SKM-1 (cell line): ENCODE measurements at regions not wholly inside any gene's neighbourhood (a gene's known extent, or its start where the extent isn't known, plus 50 kb on each side); places are given as distances from the start of the nearest gene placed in this dataset.

Source experiments
- DNase-seq: peaks from one replicate; lab custom pipeline; 2025; ENCODE audit not compliant: unreplicated experiment; lab: John Stamatoyannopoulos, UW

DNA sequence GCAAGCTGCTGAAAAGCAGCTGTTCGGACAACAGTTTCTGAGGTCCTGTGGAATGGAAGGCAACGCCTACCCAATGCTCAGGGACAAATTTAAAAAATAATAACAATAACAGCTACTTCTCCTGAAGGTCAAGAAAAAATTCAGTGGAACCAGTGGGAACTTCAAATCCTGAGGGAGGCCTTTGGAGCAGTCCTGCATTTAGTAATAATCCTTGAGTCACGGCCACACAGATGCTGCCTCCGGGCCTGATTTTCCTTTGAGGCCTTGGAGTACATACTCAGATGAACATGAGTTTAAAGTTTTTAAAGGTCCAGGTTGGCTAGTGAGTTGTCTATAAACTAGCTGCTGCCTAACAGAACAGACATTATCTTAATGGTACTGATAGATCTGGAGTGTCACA lies 268.0 kb downstream of the MSRB3 start:
- DNase-seq = no peak

DNA sequence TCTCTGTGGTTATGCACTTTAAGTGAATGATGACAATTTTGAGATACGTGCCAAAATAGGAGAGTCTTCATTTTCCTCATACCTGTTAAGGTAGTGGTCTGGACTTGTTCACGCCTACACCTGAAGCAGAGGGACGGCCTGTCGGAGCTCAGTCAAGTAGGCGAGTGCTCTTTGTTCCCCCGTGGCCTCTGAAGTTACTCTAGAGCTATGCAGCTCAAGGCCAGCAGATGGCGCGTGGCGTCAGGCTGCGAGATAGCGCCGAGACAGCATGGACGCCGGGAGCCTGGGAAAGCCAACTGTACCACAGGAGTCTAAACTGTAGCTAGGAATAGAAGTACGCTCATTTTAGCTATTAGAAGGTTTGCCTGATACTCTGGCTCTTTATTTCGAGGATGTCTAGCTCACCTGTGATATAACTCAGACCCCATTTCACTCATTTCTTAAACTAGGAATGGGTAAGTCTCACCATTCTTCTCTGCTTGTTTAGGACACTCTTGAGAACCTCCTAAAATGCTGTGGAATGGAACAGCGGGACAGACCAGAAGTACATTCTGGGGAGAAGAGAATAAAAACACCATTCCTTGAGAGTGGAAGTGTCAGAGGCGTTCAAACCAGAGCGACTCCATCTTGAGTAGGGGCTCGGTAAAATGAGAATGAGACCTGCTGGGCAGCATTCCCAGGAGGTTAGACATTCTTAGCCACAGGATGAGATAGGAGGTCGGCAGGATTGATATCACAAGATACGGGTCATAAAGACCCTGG lies 267.4 kb upstream of the HMGA2 start:
- peak; percentile 13 for DNase-seq

DNA sequence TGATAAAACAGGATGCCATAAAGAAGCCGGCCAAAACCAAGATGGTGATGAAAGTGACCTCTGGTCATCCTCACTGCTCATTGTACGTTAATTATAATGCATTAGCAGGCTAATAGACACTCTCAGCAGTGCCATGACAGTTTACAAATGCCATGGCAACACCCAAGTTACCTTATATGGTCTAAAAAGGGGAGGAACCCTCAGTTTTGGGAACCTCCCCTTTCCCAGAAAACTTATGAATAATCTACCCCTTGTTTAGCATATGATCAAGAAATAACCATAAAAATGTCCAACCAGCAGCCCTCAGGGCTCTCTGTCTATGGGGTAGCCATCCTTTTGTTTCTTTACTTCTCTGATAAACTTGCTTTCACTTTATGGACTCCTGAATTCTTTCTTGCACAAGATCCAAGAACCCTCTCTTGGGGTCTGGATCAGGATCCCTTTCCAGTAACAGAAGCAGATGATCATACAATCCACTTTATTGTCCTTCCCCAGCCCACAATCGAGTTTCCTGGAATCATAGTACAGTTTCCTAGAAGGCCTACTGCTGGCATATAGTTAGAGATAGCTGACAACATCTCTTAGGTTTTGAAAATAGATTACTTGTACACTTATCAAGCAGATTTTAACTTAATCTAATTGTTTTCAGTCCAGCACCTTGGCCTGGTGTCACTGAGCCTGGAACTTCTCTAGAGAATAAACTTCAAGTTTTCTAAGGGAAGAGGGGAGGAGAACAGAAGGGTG lies 266.7 kb upstream of the HMGA2 start:
- DNase-seq = no peak

DNA sequence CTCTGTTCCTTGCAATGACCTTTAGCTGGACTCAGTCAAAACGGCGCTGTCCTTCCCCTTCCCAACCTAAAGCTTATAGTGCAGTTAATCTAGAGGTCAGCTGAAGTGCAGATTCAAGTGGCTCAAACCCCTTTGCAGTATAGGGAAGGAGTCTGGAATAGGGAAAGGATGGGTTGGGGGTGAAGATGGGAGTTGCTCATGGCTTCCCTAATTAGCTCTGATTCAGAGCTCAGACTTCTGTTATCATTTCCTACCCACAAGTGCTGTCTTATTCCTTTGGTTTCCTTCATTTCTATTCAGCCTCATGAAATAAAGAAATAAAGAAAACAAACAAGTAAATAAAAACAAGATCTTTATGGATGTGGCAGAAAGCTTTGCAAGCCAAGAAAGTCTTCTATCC lies 264.0 kb upstream of the HMGA2 start:
- DNase-seq = no peak

DNA sequence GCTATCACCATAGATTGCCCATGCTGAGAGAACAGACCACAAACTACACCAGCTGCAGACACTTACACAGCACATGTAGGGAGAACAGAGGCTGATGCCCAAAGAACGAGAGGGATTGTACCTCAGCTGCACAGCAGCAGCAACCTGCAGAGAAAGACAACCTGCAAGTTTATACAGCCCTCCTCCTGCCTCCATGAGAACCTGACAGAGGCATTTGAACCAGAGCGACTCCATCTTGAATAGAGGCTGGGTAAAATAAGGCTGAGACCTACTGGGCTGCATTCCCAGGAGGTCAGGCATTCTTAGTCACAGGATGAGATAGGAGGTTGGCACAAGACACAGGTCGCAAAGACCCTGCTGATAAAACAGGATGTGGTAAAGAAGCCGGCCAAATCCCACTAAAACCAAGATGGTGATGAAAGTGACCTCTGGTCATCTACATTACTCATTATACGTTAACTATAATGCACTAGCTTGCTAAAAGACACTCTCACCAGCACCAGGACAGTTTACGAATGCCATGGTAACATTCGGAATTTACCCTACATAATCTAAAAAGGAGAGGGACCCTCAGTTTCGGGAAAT lies 262.4 kb upstream of the HMGA2 start:
- DNase-seq = no peak

DNA sequence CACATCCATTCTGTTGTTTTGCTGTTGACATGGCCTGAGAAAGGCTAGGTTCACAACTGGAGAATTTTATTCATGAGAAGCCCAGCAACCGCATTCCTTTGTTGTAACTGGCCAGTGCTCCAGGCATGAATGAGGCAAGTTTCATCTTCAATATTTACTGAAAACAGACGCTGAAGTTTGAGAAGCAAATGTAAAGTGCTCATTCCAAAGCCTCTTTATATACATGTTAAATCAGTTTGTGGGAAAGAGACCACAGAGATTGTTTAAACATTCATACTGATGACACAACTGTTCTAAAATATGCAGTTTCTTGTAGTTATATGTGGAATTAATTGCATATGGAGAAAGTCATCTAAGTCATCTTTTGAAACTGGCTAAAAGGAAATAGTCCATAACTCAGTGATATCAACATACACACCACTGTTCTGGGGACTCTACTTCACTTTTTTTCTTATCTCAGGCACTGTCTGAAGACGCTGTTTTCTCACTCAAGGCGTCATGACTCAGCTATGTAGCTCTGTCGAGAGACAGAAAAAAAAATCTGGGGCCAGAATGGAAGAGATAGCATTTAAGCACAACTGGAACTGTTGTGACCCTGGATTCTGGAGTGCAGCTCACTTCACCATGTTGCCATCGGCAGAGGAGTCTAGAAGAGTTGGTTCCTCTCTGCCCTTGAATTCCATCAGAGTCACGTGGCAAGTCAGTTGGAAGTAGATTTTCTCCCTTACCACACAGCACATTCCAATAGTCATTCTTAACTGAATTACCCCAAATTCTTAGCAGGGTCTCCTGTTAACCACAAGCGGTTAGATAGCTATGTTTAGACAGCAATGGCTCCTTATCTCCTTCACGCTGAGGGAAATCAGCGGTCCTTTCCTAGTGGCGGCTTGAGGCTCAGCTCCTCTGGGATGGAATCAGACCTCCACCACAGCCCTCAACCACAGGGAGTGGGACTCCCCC lies 258.4 kb upstream of the HMGA2 start:
- DNase-seq = no peak

DNA sequence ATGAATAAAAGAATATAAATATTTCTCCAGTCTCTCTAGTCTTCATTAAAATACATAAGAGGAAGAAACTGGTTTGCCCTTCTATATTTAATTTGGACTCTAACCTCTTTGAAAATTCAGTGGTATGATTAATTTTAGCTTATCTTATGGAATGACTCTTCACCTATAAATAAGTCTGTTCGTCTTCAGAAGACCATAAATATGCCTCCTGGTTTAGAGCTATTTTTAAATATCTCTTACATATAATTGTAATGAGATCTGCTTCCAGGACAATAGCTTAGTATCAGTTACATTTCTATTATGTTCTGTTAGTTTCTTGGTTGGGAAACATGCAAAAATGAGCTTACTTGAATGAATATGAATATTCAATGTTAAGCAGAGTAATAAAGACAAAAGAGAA lies 257.5 kb upstream of the HMGA2 start:
- no peak for DNase-seq

DNA sequence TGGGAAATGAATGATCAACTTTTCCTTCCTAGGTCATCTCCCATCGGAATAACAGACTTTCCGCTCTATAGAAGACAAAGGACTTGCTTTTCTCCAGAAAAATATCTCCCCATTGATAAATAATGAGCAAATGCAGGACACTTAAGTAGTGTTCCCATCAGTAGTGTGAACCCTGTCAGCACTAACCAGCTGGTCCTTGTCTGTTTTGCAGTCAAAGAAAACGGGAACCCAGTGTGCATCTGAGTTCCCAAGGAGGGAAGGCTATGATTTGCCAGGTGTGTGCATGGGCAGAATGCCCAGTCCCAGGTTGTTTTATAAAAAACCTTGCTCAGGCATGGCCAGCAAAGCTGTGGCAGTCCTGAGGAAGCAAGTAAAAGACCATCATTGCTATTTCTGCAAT lies 256.5 kb upstream of the HMGA2 start:
- DNase-seq = no peak

DNA sequence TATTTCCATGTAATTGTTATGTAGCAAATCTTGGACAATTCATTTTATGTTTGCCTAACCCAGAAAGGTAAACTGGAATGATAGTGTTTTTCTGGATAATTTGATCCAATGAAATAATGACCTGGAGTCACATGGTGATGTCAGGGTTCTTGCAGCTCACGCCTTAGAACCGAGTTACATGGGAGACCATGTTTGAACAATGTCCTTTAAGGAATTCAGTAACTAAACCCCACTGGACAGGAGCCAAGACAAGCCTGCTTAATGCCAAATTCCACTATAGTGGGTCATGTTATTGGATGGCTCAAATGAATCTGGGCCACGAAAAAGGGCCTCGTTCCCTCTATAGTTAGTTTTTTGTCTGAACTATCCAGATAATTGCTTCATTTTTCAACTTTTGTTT lies 255.8 kb upstream of the HMGA2 start:
- DNase-seq = no peak

DNA sequence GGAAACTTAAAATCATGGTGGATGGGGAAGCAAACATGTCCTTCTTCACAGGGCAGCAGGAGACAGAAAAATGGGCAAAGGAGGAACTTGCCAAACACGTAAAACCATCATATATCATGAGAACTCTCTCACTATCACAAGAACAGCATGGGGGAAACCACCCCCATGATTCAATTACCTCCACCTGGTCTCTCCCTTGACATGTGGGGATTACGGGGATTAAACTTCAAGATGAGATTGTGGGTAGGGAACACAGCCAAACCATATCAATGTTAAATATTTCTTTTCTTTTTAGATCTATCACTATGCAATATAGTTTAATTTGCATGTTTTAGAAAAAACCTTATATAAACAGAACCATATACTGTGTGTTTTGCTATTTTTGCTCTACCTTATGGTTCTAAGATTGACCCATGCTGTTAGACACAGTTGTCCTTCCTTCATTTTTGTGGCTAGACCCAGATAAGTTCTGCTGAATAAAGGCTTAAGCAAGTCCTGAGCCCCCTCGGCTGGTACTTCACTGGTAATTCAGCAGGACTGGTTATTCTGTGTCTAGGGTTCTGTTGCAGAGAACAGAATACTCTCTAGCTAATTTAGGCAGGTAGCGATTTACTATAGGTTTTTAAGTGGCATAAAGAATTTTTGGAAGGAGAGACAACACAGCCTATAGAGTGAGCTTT lies 253.7 kb upstream of the HMGA2 start:
- no peak for DNase-seq

DNA sequence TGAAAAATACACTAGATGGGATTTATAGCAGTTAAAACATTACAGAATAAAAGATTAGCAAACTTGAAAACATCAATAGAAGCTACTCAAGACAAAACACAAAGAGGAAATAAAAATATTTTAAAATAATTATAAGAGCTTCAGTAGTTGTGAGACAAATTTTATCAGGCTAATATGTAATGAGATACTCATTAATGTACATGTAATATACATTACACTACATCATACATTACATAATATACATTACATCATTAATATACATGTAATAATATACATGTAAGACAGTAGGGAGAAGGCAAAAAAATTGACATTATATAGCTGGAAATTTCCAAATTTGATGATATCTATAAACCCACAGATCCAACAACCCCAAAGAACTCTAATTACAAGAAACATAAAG lies 249.4 kb upstream of the HMGA2 start:
- DNase-seq = no peak

DNA sequence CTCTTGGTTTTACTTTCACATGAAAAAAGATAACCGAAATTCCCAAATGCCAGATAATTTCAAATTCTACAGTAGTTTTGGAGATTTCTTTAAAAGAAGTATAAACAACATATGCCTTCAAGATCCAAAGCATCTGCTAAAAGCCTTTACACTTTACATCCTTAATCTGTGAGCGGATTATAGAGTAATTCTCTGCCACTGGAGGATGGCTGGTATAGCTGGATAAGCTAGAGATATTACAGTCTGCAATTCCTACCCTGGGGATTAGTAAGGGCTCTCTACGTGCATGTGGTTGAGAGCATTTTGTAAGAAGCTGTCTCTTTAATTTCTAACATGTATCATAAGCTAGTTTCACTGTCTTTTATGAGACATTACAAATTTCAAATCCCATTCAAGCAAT lies 240.3 kb upstream of the HMGA2 start:
- no peak for DNase-seq

DNA sequence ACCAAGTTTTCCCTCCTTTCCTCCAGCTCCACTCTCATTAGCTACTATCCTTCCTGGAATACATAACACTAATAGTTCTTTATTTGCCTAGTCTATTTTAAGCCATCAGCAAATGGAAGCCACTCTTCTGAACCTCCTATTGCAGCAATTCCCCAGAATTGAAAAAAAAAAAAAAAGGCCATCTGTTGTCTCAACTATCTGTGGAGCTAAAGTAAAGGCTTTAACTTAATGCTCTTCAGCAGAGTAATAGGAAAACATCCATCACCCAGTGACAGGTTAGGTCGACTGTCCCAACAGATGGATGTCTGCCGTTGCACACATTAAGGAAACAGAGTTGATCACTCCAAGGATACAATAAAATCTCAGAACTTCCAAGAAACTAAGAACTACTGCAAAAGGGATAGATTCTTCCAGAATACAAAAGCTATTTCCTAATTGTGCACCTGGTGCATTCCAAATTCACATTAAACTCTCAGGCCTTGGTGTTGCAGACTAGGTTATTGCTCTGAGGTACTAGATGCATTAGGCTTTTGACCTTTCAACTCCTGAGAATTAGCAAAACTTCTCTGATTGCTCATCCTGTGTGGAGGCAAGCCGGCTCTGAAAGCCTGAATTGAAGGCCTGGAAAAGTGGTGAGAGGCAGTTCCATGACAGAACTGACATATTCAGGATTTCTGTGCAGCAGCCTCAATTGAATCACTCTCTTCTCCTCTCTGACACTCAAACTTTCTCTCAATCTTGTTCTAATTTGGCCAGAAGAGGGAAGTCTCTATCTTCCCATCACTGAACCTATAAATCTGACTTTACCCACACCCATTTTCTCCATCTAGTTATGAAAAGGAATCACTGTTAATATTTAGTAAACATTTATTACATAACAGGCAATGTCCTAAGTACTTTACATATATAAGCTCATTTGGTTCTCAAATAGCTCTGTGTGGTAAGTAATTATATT lies 238.4 kb upstream of the HMGA2 start:
- DNase-seq = no peak

DNA sequence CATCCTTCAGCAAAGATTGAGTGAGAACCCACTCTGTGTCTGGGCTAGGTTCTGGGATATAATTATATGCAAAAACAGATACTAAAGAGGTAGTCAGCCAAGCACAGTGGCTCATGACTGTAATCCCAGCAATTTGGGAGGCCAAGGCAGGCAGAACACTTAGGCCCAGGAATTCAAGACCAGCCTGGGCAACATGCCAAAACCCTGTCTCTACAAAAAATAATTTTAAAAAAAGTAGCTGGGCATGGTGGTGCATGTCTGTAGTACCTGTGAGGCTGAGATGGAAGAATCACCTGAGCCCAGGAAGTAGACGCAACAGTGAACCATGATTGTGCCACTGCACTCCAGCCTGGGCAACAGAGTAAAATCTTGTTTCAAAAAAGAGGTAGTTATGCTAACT lies 237.5 kb upstream of the HMGA2 start:
- DNase-seq = no peak

DNA sequence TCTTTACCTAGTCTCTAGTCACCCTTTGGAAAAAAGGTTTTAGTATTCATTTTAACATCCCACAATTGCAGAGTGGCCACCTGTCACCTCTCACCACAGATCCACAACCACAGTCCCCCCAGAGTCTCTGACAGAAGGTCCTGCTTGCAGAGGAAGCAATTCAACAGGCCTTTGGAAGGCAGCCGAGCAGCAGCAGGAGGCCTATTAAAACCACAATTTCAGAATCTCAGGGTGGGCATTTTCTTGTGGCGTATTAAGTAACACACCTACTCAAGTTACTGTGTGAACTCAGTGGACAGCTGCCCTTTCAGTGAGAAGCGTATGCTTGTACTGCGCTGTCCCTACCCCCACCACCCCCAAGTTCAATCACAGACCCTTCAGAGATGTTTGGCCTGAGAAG lies 234.0 kb upstream of the HMGA2 start:
- no peak for DNase-seq

DNA sequence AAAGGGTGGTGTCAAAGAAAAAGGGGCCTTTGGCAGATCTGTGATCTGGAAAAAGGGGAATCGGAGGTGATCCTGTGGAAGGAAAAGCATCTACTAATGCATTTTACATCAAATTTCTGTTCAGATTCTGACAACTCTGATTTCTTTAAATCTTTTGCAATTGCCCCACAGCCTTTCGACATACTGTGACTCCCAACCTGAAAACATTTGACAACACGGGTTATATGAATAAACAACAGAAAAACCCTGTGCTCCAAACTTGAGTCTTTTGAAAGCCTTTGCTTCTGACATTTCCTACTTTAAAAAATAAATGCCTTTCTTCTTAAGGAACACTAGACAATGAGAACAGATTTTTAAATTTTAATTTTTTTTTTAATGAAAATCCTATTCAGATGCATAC lies 231.9 kb upstream of the HMGA2 start:
- DNase-seq = no peak

DNA sequence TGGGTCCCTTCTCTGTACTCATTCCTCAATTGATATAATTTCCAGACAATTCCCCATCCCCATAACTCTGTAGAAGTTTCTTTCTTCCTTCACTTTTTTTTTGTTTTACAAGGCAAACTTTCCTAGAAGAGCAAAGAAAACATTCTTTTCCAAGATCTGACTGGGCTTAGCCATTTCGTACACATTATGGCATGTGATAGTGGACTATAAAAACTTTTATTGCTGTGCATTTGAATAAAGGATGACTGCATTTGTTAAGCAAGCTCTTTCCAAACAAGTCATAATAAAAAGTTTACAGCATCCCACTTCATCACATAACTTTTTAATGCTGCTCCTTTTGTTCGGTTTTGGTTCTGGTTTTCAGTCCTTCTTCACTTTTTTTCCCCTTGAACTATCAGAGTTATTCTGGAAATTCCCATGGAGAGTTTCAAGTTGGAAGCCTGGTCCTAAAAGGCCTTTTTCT lies 231.0 kb upstream of the HMGA2 start:
- DNase-seq = no peak

DNA sequence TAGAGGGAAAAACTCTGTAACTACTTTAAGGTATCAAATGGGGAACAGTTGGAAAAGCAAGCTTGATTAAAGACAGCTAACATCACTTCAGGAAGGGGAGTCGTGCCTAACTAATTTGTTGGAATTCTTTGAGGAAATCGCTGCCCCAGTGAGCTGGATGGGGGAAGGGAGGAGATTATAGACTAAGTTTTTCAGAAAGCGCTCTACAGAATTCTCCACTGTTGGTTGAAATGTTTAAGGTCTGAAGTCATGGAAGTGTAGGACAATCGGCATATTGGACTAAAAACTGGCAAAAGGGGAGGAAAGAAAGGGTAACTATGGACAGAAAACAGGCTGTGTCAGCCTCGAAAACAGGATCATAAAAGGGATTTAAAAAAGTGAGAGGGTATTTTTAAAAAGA lies 229.9 kb upstream of the HMGA2 start:
- DNase-seq = no peak

DNA sequence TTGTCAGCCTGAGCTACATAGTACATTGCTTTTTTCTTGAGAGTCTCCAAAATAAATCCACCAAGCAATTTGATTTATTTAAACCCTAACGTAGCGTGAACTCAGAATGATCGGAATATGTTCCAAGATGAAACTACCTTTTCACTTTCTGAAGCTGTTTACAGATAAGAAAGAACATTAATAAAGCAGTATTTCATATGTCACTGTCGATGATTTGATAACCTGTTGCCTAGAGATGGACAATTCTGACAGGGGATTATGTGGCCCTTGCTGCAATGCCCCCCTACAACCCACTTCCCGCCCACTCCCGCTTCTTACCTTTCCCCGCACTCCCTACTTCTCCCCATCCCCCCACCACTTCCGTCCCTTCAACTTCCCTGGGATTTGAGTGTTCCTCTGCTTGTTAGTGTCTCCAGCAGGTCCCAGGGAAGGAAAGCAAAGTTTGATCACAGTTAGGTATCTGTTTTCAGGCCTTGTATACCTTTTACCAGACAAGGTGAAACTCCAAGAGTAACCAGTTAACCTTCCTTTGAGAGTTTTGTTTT lies 229.2 kb upstream of the HMGA2 start:
- DNase-seq = no peak
